ENCODE measurements at regions not wholly inside any gene's neighbourhood (a gene's known extent, or its start where the extent isn't known, plus 50 kb on each side); places are given as distances from the start of the nearest gene placed in this dataset.

DNA sequence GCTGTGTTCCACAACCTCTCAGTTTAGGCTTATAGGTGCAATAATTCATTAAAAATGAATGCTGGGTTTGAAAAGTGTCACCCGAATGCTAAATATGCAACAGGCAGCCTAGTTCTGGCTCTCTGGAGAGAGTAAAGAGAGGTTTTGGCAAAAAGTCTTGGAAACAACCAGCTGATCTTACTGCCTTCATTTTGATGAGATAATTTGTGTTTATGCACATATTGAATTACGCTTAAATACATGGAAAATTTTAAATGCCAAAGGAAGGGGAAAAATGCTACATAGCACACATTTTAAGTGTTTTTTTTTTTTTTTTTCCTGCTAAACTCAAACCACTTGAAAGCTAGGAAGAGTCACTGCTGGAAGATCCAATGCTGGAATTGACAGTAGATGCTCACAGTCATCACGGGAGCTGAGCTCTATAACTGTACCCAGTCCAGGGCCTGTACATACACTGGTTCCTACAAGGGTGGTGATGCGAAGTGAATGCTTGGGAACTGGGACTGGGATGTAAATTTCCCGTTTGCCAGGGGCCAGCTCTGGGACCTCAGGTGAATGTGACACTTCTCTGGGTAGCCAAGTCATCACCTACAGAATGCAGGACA lies 151.5 kb downstream of the PFKFB3 start:
- H3K4me3 ChIP-seq (ENCODE audit: control insufficient read depth, low read depth, low read length): no peak overlapping the region
- DNase-seq (ENCODE audit: low read depth): no peak
- TF ChIP-seq, protein P1, sequence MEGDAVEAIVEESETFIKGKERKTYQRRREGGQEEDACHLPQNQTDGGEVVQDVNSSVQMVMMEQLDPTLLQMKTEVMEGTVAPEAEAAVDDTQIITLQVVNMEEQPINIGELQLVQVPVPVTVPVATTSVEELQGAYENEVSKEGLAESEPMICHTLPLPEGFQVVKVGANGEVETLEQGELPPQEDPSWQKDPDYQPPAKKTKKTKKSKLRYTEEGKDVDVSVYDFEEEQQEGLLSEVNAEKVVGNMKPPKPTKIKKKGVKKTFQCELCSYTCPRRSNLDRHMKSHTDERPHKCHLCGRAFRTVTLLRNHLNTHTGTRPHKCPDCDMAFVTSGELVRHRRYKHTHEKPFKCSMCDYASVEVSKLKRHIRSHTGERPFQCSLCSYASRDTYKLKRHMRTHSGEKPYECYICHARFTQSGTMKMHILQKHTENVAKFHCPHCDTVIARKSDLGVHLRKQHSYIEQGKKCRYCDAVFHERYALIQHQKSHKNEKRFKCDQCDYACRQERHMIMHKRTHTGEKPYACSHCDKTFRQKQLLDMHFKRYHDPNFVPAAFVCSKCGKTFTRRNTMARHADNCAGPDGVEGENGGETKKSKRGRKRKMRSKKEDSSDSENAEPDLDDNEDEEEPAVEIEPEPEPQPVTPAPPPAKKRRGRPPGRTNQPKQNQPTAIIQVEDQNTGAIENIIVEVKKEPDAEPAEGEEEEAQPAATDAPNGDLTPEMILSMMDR (conservative IDR thresholded peaks at IDR 0.05; ENCODE audit: control insufficient read depth, insufficient read depth, low read depth, low read length): no peak

- DNase-seq (ENCODE audit: low read depth): no peak
- TF ChIP-seq, protein P1 (conservative IDR thresholded peaks at IDR 0.05; ENCODE audit: control insufficient read depth, insufficient read depth, low read depth, low read length): no peak
- no peak overlapping the region for H3K4me3 ChIP-seq (ENCODE audit: control insufficient read depth, low read depth, low read length)
Measured at GRCh38 chr10:6356280-6356793, 153.6 kb downstream of the PFKFB3 start.

- H3K4me3 ChIP-seq (ENCODE audit: control insufficient read depth, low read depth, low read length): no peak overlapping the region
- TF ChIP-seq, protein P1 (conservative IDR thresholded peaks at IDR 0.05; ENCODE audit: control insufficient read depth, insufficient read depth, low read depth, low read length): no peak
- no peak for DNase-seq (ENCODE audit: low read depth)
Measured at GRCh38 chr10:6361869-6362268, 159.1 kb downstream of the PFKFB3 start.

DNA sequence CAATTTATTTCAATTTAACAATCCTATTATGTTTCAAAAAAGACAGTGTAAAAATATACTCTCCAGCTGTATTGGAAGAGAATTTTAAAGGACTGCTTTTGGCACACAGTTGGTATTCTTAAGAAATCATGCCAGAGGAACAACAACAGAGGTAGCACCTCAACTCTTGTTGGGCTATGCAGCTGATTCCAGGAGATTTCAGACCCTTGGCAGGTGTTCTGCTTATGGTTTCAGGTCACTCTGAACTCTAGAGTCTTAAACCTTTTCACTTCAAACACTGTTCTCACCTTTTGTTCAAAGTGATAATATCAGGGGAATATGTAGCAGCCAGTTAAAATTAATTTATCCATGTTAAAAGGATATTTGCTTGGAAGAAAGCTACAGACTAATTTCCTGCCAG lies 160.1 kb downstream of the PFKFB3 start:
- DNase-seq (ENCODE audit: low read depth): no peak
- TF ChIP-seq, protein P1 (conservative IDR thresholded peaks at IDR 0.05; ENCODE audit: control insufficient read depth, insufficient read depth, low read depth, low read length): no peak
- H3K4me3 ChIP-seq (ENCODE audit: control insufficient read depth, low read depth, low read length): no peak overlapping the region

DNA sequence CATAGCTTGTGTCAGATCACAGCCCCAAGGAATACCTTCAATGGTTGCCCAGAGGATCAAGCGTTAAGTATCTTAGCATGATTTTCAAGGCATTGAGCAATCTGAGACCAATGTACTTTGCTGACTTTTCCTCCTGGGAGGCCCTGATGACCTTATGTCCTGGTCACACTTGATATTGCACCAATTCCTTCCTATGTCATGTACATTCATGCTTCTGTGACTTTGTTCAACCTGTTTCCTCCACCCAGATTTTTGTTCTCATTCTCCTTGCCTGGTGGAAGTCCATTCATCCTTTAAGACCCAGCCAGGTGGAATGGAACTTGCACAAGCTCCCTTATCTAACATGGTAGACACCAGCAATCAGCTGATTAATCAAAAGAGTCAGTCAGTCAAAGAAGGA lies 160.8 kb downstream of the PFKFB3 start:
- no peak overlapping the region for H3K4me3 ChIP-seq (ENCODE audit: control insufficient read depth, low read depth, low read length)
- TF ChIP-seq, protein P1 (conservative IDR thresholded peaks at IDR 0.05; ENCODE audit: control insufficient read depth, insufficient read depth, low read depth, low read length): no peak
- no peak for DNase-seq (ENCODE audit: low read depth)

GRCh38 chr10:6364283-6364682 lies 161.6 kb downstream of the PFKFB3 start:
- TF ChIP-seq, protein P1 (conservative IDR thresholded peaks at IDR 0.05; ENCODE audit: control insufficient read depth, insufficient read depth, low read depth, low read length): no peak
- H3K4me3 ChIP-seq (ENCODE audit: control insufficient read depth, low read depth, low read length): no peak overlapping the region
- no peak for DNase-seq (ENCODE audit: low read depth)

Data from fibroblast of mammary gland (primary cell).